Osteoblast (primary cell): ENCODE measurements at regions not wholly inside any gene's neighbourhood (a gene's known extent, or its start where the extent isn't known, plus 50 kb on each side); places are given as distances from the start of the nearest gene placed in this dataset.

Experiments
- DNase-seq: peaks from one replicate; pipeline ENCODE4 v3.0.0; 2011; ENCODE audit warnings: low spot score, mixed read lengths; ENCODE audit not compliant: insufficient read length; ENCODE audit errors: missing footprints
- H2AFZ ChIP-seq: 2 replicates; pipeline ENCODE4 v1.6.0; 2011; ENCODE audit warnings: mild to moderate bottlenecking, low read length
- H3K27ac ChIP-seq: 2 replicates; pipeline ENCODE4 v1.5.1; 2011; ENCODE audit warnings: mild to moderate bottlenecking, low read depth, low read length, moderate library complexity
- H3K27me3 ChIP-seq: 2 replicates; pipeline ENCODE4 v1.6.0; 2012; ENCODE audit warnings: mild to moderate bottlenecking, control low read depth, inconsistent platforms, low read length, moderate library complexity; ENCODE audit not compliant: insufficient read depth
- H3K36me3 ChIP-seq: 2 replicates; pipeline ENCODE4 v1.5.1; 2011; ENCODE audit warnings: mild to moderate bottlenecking, low read length, control low read depth, moderate library complexity; ENCODE audit not compliant: insufficient read depth
- H3K4me1 ChIP-seq: 2 replicates; pipeline ENCODE4 v1.5.1; 2011; ENCODE audit warnings: mild to moderate bottlenecking, low read length, control low read depth, moderate library complexity; ENCODE audit not compliant: insufficient read depth
- H3K4me2 ChIP-seq: 2 replicates; pipeline ENCODE4 v1.6.0; 2011; ENCODE audit warnings: mild to moderate bottlenecking, low read length; ENCODE audit not compliant: insufficient read depth
- H3K4me3 ChIP-seq: fragments of 200-600 bp; sonication (generic); 3 replicates; pipeline ENCODE4 v1.5.1; 2012; ENCODE audit warnings: mild to moderate bottlenecking, low read length, inconsistent platforms; ENCODE audit not compliant: insufficient read depth
- H3K79me2 ChIP-seq: 2 replicates; pipeline ENCODE4 v1.6.0; 2012; ENCODE audit warnings: mild to moderate bottlenecking, low read length, control low read depth, inconsistent platforms; ENCODE audit not compliant: insufficient read depth
- H3K9me3 ChIP-seq: 2 replicates; pipeline ENCODE4 v1.5.1; 2011; ENCODE audit warnings: low read depth, low read length, control low read depth
- H4K20me1 ChIP-seq: 2 replicates; pipeline ENCODE4 v1.6.0; 2012; ENCODE audit warnings: mild to moderate bottlenecking, low read length, control low read depth; ENCODE audit not compliant: insufficient read depth
- CTCF ChIP-seq: IDR thresholded peaks from 2 replicates; pipeline ENCODE4 v1.5.1; 2011; ENCODE audit warnings: mild to moderate bottlenecking, low read depth, low read length, moderate library complexity; ENCODE audit errors: extremely low read depth

- Histone ChIP-seq H3K79me2 (no peaks in the 10 kb centered on the region), H4K20me1 (no peaks in the 10 kb centered on the region), H3K36me3 (no peaks in the 10 kb centered on the region), H3K4me3 (no peak overlapping the region), H3K27me3 (no peaks in the 10 kb centered on the region), H3K9me3 (no peaks in the 10 kb centered on the region), H2AFZ (no peak overlapping the region), H3K4me2 (no peak overlapping the region), H3K4me1 (no peaks in the 10 kb centered on the region), H3K27ac (no peak overlapping the region)
- no peak for DNase-seq
- no peak for TF ChIP-seq CTCF
Observed at GRCh38 chrX:7580127-7580526, 262.8 kb upstream of the VCX start.

- Histone ChIP-seq H3K27me3 (no peaks in the 10 kb centered on the region), H3K4me3 (no peak overlapping the region), H3K9me3 (no peaks in the 10 kb centered on the region), H3K4me1 (no peaks in the 10 kb centered on the region), H3K4me2 (no peak overlapping the region), H2AFZ (no peak overlapping the region), H4K20me1 (no peaks in the 10 kb centered on the region), H3K27ac (no peak overlapping the region), H3K36me3 (no peaks in the 10 kb centered on the region), H3K79me2 (no peaks in the 10 kb centered on the region)
- no peak for DNase-seq
- no peak for TF ChIP-seq CTCF
Observed at GRCh38 chrX:7574325-7574724, 268.6 kb upstream of the VCX start.

GRCh38 chrX:7570432-7571029, 272.4 kb upstream of the VCX start:
- no peaks in the 10 kb centered on the region for H3K79me2 ChIP-seq
- no peaks in the 10 kb centered on the region for H4K20me1 ChIP-seq
- H3K4me1 ChIP-seq: no peaks in the 10 kb centered on the region
- no peaks in the 10 kb centered on the region for H3K27me3 ChIP-seq
- no peak overlapping the region for H3K4me3 ChIP-seq
- H2AFZ ChIP-seq: no peak overlapping the region
- DNase-seq: no peak
- H3K4me2 ChIP-seq: no peak overlapping the region
- no peaks in the 10 kb centered on the region for H3K9me3 ChIP-seq
- H3K36me3 ChIP-seq: no peaks in the 10 kb centered on the region
- TF ChIP-seq CTCF: no peak
- H3K27ac ChIP-seq: no peak overlapping the region

- Histone ChIP-seq H4K20me1 (no peaks in the 10 kb centered on the region), H3K4me3 (no peak overlapping the region), H3K4me1 (no peaks in the 10 kb centered on the region), H3K27me3 (no peaks in the 10 kb centered on the region), H3K9me3 (no peaks in the 10 kb centered on the region), H3K4me2 (no peak overlapping the region), H3K79me2 (no peaks in the 10 kb centered on the region), H2AFZ (no peak overlapping the region), H3K36me3 (no peaks in the 10 kb centered on the region), H3K27ac (no peak overlapping the region)
- DNase-seq: no peak
- TF ChIP-seq CTCF: no peak
Observed at GRCh38 chrX:7568597-7568996, 274.4 kb upstream of the VCX start.
